ENCODE measurements at regions not wholly inside any gene's neighbourhood (a gene's known extent, or its start where the extent isn't known, plus 50 kb on each side); places are given as distances from the start of the nearest gene placed in this dataset.

DNA sequence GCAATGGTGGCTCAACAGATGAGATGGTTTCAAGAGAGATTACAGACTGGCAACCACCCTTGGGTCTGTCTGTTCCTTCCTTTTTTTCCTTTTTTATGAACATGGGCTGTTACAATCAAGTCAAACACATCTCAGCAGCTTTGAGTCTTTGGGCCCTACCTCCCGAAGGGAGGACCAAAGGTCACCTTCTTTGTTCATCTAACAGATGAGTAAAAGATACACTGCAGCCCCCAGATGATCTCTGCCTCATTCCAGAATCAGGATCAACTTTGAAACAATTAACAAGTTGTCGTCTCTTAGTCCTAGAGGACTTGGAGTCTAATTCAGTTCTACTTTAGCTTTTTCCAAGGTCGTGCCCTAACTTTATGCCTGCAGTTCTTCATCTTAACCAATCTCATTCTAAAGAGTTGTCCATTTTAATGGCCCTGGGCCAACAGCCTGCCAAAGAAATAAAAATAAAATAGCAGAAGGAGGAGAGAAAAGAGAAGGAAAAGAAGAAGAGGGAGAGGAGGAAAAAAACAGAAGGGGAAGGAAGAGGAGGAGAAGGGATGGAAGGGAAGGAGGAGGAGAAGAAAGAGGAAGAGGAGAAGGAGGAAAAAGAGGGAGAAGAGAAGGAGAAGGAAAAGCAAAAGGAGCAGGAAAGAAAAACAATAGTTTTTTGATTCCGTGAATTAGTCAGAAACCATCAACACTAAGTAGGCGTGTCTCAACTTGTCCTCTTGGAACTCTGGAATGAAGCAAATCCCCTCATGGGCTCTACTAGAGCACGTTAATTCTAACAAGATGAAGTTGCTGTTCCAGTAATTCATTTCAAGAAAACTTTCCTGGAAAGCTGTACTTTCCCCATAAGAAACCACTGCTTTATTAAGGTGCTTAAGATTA, 281.2 kb downstream of the FOXO1 start:
- DNase-seq (ENCODE audit: low read depth, low spot score), result peak; percentile 20

DNA sequence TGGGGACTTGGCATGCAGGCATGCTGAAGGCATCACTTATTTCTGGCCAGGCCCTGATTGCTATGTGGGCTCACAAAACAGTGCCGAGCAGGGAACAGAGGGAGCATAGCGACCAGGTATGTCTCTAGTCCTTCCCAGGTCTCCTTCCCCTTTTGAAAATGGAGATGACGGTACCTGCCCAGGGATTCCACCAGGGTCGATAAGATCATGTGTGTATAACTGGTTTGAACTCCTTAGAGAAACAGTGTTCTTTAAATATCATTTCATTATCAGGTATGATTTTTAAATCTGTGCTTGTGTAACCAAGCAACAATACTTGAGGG, 280.6 kb downstream of the FOXO1 start:
- DNase-seq (ENCODE audit: low read depth, low spot score), result no peak

DNA sequence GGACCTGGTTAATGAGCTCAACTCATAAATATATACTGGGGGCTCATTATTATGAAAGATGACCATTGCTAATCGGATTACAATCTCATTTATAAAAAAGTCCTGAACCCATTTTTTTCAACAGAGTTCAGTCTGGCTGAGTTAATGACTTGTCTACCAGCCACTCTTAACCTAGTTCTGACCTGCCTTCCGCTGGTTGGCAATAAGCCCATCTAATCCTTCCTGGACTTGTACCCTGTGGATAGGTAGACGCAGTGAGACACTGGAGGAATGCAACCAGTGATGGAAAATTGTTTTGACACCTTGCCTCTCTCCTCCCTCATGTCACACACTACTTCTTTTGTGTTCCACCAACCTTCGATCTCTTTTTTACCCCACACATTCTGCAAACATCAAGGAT, 279.9 kb downstream of the FOXO1 start:
- DNase-seq (ENCODE audit: low read depth, low spot score), result no peak

DNA sequence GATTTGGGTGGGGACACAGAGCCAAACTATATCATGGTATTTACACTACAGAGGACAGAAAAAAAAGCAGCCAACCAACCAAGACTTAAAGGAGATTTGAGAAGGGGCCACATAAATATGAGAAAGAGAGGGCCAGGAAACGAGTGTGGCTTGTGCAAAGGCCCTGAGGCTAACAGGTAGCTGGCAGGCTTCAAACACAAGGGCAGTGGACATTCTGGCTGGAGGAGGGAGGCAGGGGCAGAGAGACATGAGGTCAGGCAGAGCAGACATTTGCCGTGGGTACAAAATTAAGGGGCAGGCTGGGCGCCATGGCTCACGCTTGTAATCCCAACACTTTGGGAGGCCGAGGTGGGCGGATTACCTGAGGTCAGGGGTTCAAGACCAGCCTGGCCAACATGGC, 278.7 kb downstream of the FOXO1 start:
- no peak for DNase-seq (ENCODE audit: low read depth, low spot score)

DNA sequence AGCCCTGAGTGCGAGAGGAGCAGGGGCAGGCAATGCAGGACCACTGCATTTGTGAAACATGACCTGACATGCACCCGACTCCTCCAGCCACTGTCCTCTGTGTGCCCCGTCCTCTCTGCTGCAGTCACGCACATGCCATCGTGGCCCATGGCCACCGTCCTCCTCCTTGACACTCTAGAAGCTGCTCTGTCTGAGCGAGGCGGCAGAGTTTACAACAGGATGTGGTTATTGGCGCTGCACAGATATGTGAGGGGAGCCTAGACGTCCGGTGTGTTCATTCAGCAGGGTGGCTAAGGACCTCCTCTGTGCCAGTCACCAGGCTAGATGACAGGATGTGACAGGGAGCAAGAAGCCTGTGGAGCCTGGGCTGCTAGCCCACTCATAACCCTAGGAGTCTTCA, 277.8 kb downstream of the FOXO1 start:
- DNase-seq (ENCODE audit: low read depth, low spot score), result peak; percentile 15

DNA sequence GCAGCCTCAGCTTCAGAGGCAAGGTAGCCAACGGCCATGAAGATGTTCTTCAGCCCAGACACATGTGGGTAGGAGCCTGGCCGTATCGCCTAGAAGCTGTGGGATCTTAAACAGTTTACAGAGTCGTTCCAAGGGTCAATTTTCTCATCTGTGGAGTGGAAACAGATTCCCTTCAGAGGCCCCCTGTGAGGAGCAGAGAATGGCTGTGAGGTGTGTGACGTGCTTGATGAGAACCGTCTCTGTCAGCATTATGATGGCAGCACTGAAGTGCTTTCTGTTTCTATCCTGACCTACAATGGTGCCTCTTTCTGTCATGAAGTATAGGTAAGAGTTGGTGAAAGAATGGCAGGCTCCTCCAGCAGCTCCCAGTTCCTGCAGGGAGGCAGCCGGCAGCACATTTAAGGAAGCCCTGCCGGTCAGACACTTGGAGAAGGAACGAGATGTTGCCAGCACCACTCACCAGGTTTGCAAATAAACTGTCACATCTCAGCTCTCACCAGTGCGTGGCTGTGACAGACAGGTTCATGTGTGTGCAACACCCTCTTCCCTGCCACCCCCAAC, 277.3 kb downstream of the FOXO1 start:
- no peak for DNase-seq (ENCODE audit: low read depth, low spot score)

DNA sequence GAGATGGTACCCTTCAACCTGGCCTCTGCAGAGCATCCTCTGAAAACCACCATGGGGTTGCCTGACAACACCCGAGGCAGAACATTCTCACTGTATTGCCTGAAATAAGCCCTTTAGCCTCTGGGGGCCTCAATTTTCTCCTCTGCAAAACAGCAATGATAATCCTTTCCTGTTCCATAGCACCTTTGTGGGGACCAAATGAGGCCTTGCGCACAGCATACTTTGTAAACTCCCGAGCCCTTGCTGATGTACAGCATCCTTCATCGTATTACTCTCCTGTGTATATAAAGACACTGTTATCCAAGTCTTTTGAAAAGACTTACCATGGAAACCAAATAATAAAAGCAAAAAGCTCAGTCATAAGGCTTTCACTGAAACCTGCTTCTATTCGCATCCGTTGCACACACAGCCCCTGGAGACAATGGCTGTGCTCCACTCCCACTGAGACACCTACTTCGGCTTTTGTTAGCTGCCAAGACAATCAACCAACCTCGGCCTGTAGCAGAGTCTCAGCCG, 276.0 kb downstream of the FOXO1 start:
- peak; percentile 47 for DNase-seq (ENCODE audit: low read depth, low spot score)

DNA sequence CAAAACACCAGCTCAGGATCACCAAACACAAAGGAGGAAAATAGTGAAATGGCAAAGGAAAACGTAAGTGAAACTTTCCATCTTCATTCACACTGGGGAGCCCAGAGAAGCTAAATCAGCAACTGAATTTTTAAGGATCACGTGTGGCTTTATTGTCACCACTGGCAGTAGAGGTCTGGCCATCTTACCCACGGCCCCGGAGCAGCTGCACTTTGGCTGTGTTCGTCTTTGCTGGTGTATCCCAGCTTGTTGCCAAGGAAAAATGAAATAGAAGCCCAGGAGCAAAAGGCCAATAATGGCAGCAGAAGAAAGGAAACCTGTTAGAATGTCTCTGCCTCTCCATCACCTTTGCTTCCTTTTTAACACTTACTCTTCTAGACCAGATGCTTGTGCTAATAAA, 274.7 kb downstream of the FOXO1 start:
- no peak for DNase-seq (ENCODE audit: low read depth, low spot score)

DNA sequence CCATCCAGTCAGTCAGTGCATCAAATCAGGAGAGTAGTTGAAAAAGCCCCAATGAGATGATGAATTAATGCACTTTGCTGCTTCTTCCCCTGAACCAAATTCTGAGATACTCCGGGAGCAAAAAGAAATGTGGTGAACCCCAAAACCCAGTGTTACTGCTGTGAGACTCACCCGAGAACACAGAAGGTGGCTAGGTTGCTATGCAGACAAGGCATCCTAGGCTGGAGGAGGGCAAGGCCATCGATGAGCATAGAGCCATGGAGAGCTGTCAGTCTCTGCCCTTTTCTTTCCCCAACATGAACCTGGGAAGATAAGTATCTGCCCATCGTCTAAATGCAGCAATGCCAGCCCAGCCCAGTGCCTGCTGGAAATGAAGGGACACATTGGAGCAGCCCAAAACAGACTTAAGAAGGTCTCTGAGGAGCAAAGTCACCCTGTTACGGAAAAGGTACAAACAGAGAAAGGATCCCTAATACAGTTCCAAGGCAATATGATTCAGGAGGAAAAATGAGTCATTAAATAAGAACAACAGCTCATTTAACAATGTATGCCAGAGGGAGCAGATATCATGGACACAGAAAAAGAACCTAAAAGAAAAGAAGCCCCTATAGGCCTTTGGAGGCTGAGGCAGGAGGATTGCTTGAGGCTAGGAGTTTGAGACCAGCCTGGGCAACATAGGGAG, 272.0 kb downstream of the FOXO1 start:
- no peak for DNase-seq (ENCODE audit: low read depth, low spot score)

DNA sequence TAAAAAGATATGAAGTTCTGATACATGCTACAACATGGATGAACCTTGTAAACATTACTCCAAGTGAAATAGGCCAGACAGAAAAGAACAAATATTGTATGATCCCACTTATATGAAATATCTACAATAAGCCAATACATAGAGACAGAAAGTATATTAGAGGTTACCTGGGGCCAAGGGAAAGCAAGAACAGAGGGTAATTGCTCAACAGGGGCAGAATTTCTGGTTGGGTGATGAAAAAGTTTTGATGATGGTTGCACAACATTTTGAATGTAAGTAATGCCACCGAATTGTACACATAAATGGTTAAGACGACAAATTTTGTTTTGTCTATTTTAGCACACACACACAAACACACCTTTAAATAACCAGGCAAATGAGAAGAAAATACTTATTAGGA, 268.4 kb downstream of the FOXO1 start:
- DNase-seq (ENCODE audit: low read depth, low spot score), result no peak

DNA sequence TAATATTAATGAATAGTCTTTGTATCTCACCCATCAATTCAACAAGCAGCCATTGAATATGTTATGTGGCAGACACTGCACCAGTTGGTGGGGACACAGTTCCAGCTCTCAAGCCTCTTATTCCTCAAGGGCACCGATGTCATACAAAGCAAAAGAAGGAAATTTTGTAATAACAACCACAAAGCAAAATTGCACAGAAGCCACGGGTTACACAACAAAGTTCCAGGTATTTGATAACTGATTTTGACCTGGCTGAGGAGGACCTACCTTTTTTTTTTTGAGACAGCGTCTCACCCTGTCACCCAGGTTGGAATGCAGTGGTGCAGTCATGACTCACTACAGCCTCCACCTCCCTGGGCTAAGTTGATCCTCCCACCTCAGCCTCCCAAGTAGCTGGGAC, 266.7 kb downstream of the FOXO1 start:
- no peak for DNase-seq (ENCODE audit: low read depth, low spot score)

DNA sequence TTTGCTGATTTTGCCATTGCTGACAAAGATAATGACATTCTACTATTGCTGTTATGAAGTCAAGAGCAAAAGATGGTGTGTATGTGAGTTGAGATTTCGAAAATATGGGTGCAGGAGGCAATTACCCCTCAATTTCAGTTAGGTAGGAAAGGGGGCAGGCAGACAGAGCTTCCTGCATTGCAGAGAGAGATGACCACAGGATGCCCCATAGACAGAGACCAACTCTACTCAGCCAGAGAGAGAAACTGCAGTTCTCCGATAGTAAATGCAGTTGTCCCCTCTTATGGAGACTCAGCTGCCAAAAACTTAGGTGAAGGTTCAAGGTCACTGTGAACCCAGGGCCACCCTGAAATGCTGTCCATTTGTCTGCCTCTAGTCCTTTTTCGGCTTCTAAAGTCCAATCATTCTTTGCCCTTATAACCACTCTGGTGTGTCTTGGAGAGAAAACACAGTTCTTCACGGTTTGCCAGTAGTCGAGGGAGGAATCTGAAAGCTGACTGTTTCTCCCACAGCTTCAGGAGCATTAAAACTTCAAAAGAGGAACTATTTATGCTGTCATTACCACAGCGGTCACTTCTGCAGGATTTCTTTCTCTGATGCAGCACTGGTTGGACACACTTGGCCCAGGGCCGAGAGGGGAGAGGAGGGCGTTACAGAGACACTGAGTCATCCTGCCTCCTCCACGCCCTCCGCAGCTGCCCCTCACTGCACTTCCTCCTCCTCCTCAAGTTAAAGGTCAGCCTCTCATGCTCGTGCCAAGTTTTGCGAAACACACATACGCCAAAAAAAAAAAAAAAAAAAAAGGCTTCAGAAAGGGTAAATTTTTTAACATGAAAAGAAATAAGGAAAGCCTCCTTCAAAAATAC, 264.3 kb downstream of the FOXO1 start:
- DNase-seq (ENCODE audit: low read depth, low spot score), result peak; percentile 96

DNA sequence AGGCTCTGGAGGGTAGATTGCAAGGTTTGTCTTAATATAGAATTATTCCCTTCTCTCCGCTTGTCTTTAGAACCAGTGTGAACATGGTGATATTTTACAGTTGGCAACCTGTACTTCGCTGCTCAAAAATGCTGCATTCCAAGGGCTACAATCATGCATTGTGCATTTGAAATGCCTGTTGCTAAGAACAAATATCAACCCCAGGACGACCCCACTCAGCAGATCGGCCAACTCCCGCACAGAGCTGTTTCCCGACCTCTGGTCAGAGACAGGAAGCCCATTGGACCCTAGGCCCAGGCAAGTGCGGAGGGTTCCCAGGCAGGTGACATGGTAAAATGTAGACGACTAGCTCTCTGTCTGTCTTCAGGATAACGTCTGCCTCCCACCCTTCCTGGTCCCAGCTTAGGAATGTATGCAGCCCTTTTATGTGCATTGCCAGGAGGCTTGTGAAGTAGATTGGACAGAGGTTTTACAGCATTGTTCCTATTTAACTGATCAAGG, 263.5 kb downstream of the FOXO1 start:
- DNase-seq (ENCODE audit: low read depth, low spot score), result peak; percentile 87

DNA sequence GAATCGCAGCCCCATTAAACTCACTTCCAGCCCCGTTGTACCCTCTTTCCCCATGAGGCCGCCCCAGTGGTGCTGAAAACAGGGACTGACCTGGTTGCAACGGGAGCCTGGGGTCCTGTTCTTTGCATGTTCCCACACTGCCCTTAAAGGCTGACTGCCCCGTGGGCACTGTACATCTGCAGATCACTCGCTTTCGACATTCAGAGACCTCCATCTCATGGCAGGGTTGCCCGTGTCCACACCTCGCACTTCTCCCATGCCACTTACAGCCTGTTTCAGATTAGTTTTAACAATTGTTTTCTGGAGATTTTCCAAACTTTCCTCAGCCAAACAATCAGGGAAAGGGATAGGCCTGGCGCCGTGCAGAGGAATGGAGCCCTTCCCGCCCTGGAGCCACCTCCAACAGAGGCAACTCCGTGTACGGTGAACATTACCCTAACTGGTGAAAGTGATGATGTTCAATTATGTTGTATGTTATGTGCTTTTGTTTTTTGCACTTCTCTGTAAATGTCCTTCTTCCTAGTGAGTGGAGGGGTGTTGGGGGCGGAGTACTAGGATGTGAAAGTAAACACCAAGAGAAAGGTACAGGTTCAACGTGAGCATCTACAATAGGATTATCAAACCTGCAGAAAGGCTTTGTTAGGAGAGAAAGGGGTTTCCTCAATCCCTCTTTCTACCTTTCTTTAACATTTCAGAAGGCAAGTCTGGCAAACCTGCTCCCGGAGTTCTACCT, 262.8 kb downstream of the FOXO1 start:
- DNase-seq (ENCODE audit: low read depth, low spot score), result no peak

DNA sequence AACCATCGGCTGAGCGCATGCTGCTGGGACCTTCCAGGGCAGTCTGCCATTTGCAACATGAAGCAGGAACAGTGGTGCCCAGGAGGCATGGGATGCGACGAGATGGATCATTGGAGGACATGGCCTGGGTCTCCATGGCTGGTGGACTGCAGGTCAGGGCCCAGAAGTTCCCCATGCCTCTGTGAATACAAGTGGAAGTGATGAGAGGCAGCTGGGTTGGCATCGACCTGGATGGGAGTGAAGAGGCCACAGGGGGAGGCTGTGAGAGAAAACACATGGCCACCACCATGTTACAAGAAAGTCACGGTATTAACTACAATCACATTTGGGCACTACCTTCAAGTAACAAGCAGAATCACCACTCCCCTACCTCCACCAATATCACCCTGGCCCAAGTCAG, 262.0 kb downstream of the FOXO1 start:
- DNase-seq (ENCODE audit: low read depth, low spot score), result no peak

DNA sequence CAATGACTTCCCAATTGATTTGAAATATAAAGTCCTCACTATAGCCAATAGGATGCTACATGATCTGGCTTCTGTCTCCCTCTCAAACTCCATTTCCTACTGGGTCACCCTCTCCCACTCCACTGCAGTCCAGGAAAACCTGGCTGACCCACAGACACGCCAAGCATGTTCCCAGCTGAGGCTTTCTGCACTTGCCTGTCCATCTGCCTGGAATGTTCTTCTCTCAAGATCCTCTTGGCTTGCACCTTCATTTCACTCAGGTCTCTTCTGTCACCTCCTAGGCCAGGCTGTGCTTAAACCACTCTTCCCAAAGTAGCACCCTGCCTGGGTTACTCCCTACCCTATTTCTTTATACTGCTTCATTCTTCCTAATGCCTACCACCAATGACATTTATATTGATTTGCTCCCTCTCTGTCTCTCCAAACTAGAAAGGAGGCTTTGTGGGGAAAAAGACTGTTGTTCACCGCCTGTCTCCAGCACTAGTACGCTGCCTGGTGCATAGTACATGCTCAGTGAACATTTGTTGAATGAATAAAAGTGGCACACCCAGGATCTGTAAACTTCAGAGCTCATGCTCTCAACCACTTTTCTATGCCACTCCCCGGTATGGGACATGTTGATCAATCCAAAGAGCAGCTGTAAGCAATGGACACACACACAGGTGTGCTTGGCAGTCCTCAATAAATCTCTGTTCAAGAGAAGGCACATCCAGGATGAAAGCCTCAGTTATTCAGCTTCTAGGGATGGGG, 261.3 kb downstream of the FOXO1 start:
- DNase-seq (ENCODE audit: low read depth, low spot score), result no peak

DNA sequence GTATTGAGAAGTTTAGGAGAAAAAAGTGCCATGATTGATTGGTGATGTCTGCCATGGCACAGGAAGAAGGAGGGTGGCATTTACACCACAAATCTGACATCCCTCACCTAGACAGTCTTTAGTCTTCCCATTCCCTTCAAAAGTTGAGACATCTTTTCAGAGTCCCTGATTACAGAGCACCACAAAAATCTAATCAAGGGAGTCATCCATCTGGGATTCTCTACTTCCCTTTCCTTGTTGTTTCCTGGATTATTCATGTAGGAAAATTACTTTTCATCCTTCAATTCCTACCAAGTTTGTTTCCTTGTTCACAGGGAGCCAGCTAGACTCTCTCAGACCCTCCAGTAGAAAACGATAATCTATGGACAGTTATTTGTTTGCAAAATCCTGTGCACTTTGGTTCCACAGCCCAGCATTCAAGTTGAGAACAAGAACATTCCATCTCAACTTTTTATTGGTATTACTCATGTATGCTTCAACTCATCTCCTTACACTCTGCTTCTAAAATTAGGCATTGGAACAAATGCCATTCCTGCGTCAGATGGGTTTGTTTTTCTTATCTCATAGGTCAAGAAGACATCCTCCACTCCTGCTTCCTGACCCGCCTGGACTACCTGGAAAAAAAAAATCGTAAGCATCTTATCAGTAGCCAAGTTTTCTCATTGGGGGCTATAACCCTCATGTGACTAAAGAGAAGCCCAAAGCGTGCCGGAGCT, 259.9 kb downstream of the FOXO1 start:
- DNase-seq (ENCODE audit: low read depth, low spot score), result peak; percentile 15

DNA sequence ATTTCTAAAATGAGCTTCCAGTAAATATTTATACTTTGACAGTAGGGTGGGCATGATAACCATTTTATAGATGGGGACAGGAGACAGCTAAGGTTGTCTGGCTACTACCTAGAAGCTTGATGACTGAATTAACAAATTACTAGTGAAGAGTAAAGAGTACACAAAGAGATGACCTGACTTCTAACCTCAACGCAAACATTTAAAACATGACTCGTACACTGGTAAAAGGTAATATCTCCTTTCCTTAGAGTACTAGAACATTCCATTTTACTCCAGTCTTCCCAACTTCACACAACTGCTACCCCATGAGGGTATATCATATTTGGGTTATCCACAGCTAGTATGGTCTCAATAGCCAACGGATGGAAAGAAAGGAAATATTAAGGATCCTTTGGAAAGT, 258.9 kb downstream of the FOXO1 start:
- DNase-seq (ENCODE audit: low read depth, low spot score), result no peak

DNA sequence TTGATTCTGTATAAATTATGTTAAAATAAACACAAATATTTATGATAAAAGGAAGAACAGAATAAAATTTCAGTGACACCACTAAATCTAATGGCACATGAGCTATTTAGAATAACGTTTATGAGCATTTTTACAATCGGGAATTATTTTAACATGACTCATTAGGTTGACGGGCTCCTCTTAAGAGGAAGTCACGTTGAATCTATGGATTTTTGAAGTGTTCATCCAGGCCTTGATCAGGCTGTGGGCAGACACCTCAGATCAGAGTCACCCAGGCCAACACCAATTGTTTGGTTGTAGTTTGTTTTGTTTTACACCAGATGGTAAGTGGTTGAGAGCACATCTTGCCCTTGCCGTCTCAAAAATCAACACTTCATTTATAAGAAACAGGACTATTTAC, 257.8 kb downstream of the FOXO1 start:
- no peak for DNase-seq (ENCODE audit: low read depth, low spot score)

DNA sequence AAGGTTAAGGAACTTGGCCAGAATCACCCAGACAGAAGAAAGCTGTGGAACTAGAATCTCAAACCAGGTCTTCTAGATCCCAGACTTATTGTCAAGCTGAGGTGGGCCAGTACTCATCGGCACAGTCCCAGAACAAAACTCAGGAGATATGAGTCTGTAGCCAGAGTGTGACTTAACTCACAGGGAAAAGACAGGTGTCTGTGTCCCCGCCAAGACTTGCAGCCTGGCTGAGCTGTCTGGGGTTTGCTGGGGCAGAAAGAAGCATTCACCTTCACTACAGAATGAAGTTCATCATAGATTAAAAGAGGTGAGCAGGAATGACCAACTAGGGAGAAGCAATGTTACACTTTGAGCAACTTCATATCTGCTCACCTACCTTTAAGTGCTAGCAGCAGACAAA, 257.2 kb downstream of the FOXO1 start:
- DNase-seq (ENCODE audit: low read depth, low spot score), result no peak

Data from astrocyte of the hippocampus (primary cell).